ENCODE measurements at regions not wholly inside any gene's neighbourhood (a gene's known extent, or its start where the extent isn't known, plus 50 kb on each side); places are given as distances from the start of the nearest gene placed in this dataset.

DNA sequence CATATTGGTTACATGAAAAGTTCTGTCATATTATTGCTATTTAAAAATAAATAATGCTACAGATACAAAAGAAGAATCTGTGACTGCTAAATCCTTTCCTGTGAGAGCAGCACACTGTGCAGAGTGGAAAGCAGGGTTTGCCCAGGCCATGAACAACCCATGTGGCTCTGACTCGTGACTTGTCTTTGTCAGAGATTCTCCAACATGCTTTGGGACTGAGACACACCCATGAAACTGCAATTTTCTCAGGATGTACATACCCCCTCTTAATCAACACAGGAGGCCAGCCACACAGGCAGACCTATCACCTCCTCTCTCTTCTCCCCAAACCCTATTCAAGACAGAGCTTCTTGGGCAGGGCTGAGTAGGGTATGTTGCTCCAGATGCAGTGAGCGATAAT lies 96.8 kb upstream of the NTF3 start:
- TF ChIP-seq, protein P1, sequence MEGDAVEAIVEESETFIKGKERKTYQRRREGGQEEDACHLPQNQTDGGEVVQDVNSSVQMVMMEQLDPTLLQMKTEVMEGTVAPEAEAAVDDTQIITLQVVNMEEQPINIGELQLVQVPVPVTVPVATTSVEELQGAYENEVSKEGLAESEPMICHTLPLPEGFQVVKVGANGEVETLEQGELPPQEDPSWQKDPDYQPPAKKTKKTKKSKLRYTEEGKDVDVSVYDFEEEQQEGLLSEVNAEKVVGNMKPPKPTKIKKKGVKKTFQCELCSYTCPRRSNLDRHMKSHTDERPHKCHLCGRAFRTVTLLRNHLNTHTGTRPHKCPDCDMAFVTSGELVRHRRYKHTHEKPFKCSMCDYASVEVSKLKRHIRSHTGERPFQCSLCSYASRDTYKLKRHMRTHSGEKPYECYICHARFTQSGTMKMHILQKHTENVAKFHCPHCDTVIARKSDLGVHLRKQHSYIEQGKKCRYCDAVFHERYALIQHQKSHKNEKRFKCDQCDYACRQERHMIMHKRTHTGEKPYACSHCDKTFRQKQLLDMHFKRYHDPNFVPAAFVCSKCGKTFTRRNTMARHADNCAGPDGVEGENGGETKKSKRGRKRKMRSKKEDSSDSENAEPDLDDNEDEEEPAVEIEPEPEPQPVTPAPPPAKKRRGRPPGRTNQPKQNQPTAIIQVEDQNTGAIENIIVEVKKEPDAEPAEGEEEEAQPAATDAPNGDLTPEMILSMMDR (IDR thresholded peaks at IDR 0.05): no peak
- no peak for TF ChIP-seq POLR2A (IDR thresholded peaks at IDR 0.05)
